Activated effector memory CD4-positive, alpha-beta T cell treated with Interleukin-2 at 50 U/mL for 16 hours (primary cell): ENCODE measurements at regions not wholly inside any gene's neighbourhood (a gene's known extent, or its start where the extent isn't known, plus 50 kb on each side); places are given as distances from the start of the nearest gene placed in this dataset.

Source experiments
- DNase-seq: peaks from one replicate; pipeline ENCODE4 v3.0.0-alpha.2; 2020

DNA sequence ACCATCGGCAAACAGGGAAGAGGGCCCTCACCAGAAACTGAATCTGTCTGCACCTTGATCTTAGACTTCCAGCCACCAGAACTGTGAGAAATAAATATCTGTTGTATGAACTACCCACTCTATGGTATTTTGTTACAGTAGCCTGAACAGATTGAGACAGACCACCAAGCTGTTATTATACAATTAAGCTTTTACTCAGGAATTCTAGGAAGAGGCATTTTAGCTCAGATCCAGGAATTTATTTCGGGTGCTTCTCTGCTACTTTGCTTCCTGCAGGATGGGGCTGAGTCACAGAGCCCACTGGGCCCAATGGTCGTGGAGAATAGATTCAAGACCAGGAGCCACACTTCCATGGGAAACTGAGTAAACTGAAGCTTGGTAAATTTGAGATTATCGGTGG, 145.5 kb upstream of the PFN2 start:
- DNase-seq = no peak

DNA sequence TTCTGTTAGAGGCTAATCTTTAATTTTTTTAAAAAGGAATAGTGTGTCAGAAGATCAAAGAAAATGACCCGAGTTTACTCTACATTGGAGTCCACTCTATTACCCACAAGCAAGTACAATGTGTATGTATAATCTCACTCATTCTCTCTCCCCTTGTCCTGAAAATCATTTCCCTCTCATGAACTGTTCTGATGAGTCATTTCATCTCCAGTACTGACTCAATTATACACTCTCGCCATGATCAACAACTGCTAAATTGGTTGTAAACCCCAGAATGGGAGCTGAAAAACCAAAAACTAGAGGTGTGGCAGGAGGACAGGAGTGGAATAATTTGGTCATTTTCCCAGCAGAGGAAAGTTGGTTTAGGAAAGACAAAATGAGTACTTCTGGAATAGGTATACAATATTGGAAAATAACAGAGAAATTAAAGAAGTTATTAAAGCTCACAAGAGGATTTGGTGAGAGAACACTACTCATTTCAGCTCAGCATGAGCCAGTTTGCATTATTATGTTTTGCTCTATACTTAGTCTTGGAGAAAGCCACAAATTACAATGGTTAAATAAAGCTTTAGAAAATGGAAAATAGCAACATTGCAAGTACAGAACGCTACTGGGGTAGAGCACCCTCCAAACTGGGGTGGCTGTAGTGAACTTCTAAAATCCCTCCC, 144.3 kb upstream of the PFN2 start:
- DNase-seq = no peak

DNA sequence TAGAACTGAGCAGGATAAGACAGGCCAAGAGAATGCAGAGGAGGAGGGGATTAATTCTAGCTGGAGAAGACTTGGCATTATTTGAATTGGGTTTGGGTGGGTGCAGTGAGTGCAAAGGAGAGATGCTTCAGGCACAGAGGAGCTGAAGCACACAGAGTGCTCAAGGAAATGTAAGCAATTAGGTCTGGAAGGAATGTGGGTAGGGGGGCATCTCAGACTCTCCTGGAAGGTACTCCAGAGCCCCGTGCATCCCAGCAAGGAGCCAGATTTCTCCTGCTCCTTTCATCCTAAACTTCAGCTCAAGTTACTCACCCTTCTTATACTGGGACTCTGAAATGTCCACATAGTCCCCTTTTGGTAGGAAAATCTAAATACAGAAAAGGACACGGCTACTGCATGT, 143.6 kb upstream of the PFN2 start:
- no peak for DNase-seq

DNA sequence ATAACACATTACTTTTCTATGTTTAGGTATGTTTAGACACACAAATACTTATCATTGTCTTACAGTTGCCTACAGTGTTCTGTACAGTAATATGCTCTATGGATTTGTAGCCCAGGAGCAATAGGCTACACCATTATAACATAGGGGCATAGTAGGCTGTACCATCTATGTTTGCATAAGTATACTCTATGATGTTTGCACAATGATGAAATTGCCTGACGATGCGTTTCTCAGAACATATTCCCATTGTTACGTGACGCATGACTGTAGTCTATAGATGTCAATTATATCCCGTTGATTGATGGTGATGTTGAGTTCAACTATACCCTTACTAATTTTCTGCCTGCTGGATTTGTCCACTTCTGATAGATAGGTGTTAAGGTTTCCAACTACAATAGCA, 139.4 kb upstream of the PFN2 start:
- DNase-seq = no peak

DNA sequence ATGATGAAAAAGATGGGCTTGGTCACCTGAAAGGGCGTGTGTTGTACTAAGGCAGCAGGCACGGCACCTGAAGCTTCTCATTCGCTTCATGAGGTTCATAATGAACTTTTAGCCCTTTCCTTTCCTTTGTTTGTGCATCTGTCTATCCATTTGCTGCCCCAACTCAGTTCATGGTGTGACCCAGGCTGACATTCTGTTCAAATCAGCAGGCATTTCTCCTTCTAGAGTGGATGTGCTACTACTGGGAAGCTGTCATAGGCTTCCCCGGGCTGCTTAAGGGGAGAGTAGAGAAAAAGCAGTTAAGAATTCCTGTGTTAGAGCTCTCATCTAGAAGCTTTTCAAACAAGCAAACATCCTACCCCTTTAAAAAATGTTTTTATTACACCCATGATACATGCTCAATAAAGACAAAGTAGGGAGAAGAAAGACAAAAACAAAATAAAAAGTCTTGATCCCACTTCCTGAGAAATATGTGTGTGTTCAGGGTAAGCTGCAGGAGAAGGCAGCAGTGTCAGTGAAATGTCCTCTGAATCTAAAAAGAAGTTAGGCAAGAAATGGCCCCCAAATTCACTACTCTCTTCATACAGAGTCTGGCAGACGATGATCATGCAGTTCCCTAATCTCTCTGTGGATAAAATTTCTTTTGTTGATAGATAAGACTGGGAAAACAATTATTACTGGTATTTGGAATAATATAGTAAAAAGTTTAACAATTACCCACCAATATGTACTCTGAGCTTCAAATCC, 136.9 kb upstream of the PFN2 start:
- no peak for DNase-seq

DNA sequence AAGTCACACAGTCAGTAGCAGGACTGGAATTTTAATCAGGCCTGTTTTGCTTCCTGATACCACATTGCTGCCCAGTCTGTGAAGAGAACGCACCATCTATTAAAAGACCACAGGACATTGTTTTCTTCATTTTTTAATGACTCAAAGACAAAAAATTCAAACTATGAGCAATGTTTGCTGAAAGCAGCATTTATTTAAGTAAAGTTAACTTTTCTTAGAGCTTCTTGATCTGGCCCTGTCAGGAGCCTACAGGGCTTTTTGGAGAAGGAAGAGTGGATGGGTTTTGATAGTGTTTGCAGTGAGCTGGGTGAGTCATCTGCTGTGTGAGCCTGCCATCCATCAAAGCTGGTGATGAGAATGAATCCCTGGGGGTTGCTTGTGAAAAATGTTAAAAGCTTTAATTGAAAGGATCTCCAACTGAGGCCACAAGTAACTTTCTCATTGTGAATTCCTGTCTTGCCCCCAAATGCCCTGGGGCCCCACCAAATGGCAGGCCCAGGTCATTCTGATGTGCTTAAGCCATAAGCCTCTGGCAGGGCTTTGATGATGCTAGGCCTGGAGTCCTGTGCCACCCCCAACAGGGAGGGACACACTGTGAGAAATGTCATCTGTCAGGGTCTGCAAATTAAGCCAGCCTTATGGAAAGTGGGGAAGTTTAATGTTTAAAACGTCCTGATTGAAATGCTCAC, 136.2 kb upstream of the PFN2 start:
- DNase-seq = no peak

DNA sequence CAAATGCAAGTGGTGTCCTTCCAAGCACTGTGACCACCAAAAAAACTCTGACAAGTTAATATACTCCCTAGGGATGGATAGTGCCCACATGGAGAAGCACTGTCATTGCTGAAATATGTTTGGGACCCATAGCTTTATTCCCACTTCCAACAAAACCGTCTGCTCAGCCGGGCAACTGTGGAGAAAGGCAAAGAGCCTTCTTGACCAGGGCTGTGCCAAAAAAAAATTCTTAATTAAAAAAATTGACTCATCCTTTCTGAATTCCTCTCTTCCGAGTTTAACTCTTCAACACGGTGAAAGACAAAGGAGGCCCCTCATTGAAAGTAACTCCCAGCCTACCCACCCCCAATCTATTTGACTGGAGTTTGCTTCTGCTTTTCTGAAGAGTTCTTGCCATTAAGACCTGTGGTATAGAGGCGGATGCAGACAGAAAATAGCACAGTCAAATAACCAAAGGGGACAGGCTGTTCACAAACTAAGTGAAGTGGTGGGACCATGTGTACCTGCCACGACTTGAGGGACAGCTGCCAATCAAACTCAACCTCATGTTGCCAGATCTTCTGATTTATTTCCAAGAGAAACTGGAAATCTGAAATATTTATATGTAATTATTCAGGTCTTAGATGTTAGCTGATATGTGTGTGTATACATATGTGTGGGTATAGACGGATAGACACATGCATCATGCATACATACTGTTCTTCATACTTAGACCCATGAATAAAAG, 135.4 kb upstream of the PFN2 start:
- DNase-seq = no peak

DNA sequence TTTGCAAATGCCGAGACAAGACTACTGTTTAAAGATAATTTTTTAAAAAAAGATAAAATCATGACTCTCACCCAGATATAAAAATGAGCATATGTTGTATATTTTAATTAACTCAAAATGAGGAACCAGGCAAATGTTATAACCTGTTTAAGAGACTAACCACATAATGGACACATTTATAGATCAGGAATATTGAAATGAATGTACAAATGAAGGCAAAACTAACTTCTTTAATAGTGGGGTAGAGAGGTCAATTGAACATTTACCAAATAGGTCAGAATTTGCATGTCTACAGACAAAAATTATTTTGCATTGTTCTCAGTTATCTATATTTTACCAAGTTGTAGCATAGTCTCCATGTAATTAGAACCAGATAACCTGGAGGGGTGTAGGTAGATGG, 134.3 kb upstream of the PFN2 start:
- no peak for DNase-seq

DNA sequence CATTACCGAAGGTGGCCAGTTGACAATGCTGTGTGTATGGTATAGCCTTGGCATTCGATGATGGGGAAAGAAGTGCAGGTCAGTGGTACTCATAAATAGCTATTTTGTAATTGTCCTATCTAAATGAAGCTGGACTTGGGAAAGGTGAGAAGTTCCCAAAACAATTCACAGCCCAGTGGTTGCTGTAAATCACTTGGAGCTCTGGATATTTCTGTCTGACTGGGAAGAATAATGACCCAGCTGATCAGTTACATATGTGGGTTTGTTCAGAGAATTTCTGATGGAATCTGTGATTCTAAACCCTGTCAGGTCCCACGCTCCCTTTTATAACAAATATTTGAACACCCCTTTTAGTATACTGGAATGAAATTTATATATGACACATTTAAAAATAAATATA, 133.9 kb upstream of the PFN2 start:
- no peak for DNase-seq

DNA sequence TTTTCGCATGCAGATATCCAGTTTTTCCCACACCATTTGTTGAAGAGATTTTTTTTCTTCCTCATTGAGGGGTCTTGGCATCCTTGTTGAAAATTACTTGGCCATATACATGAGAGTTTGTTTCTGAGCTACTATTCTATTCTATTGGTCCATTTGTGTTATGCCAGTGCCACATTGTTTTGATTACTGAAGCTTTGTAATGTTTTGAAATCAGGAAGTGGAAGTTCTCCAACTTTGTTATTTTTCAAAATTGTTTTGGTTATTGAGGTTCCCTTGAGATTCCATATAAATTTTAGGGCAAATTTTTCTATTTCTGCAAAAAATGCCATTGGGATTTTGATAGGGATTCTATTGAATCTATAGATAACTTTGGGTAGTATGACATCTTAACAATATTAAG, 130.3 kb upstream of the PFN2 start:
- DNase-seq = no peak

DNA sequence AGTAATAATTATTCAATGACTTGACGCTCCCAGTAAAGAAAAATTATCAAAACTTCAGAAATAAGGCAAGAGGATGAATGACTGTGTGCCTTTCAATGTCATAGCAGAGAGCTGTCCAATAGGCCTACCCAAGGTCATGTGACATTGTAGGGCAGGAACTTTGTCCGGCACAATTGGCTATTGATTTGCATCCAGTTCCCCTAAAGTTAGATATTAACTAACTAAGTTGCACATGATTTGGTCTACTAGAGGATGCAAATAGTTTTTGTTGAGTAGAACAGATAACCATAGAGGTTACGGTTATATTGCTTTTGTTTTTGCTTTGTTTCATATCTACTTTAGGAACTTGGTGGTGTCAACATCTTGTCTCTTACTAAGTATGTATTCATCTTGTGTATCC, 127.9 kb upstream of the PFN2 start:
- no peak for DNase-seq

DNA sequence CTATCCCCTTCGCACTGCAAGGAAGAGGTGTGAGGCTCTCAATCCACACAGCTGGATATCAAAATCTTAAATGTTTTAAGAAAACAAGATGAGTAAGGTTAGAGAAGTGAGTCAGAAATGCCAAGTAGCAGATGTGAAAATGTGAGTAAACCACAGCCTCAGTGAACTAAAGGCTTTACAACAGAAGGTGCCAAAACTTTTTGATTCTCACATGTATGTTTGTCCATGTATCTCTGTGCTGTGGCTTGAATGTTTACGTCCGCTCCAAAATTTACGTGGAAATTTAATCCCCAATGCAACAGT, 126.8 kb upstream of the PFN2 start:
- DNase-seq = no peak

DNA sequence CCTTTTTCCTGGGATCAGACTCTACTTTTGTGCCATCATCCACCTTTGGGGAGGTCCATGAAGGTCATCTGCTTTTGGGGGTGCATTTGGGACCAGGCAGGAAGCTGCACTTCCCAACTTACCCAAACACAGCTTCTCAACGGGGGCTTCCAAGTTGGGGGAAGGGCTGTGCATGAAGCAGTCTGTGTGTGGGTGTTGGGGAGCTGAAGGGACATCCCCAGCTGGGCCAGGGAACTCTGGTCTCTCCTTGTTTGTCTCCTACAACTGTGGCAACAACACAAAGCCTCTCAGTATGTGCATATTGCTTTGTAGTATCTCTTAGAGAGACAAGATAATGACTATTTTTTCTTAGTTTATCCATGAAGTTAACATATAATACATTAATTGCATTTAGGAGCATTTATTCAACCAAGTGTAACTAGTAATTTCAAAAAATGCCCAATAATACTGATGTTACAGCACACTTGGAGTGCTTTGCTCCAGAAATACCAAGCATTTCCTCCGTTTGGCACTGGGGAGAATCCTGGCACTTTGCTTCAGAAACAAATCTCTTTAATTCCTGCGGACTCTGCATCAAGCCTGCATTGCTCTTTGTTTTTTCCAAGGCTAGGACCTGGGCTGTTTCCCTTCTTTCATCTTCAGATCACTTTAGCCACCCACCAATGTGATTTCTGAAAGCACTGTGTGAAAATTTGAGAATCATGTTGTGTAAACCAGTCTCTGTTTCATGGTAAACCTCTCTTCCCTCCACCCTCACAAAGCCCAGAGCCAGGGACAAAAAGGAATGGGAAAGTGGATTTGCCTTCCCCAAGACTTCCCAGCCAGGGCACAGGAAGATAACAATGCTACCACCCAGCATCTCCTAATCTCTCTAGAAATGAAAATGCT, 126.2 kb upstream of the PFN2 start:
- no peak for DNase-seq

DNA sequence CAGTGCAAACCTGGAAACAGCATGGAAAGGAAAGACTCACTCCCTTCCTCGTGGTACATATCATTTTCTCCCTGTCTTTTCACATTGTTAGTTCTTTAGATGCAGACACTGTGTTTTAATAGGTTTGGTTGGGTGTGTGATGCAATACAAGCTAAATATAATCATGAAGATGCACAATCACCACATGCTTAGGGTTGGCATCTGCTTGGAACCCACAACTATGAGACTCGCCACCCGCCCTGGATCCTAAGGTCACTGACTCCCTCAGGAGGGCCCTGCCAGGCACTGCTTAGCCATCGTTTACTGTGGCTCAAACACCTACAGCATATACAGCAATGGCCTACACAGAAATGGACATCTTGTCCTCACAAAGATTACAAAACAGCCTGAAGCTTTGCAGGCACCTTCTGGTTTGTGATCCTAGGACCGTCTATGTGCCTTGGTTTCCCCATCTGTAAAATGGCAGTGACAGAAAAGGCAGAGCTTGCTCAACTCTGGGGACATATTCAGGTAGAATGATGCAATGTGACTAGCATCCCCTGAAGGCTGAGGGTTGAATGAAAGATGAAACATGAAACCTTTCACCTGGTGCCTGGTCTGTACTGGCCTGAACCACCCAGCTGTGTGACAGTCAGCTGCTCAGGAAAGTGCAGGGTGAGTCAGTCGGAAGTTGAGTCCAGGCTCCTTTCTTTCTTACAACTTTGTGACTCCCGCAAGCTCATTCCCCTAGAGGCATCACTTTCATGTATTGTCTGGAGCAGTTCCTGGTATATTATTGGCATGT, 123.6 kb upstream of the PFN2 start:
- DNase-seq = no peak

DNA sequence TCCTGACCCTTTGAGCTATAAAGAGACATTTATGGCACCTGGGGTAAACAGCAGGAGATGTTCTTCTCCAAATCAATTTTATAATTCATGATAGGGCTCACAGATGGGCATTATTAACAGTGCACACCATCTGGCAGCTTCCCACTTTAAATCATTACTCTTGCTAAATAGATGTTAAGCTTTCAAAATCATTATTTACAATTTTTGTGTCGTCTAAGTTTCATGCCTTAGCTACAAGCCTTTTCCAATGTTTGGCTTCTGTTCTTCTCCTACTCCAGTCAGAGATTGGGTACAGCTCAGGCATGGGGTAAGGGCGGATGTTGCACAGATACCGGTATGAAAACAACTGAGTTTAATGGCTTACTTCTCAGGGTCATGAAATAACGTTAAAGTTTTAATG, 120.9 kb upstream of the PFN2 start:
- no peak for DNase-seq

DNA sequence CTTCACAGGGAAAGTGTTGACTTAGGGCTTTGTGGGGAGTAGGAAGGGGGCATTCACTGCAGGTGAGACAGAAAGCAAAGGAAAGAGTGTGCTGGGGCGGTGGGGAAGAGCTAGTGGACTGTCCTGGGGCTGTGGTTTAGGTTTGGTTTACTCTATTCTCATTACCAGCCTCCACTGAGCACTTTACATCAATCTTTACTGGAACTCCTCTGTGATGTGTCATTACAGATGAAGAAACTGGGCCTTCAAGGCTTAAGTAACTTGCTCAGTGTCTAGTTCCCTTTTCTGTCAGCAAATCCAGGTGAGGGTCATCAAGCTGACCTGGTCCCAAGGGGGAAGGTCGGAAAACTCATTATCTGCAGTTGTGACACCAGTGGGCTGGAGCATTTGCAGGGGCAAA, 120.2 kb upstream of the PFN2 start:
- no peak for DNase-seq

DNA sequence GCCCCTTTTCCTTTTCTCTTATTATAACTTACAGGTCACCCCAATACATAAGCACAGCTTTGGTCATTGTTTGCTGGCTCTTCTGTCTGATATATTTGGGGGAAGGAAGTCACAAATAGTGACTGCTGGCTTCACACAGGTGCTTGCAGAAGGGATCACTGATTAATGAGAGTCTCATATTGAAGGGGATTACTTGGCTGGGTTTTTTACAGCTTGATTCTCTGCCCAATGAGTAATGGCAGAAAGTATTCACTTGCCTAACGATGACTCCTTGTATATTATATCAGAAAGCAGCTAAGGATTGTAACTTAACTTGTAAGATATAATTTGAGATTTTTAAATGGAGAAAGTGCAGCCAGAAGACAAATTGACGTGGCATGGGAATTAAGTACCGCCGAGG, 119.3 kb upstream of the PFN2 start:
- DNase-seq = no peak

DNA sequence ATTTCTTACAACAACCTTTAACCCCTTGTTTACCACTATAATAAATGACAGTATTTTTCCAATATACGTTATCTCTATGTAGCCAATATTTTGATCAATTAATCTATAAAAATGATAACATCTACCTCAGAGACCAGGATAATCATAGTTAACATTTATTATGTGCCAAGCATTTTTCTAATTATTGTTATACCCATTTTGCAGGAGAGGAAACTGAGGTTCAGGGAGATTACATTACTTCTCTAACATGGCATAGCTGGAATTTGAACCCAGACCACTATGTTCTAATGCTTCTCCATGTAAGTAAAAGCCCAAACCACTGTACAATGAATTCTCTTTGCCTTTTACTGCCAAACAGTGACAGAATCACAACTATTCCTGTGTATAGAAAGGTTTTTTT, 113.4 kb upstream of the PFN2 start:
- DNase-seq = no peak

DNA sequence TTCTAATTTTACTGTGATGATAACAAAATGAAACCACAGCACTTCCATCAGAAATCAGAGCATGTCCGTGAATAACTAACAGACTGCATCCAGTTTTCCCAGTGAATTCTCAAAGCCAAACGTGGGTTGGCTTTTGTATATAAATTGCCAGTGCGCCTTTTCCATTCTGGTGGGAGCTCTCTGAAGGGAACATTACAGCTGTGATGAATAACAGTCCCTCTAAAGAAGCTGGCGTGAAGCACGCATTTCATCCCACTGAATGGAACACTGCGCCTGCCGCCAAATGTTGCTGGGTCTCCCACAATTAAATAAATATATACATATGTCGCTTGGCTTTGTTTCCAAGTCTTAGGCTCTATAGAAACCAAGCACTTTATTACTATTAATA, 113.0 kb upstream of the PFN2 start:
- no peak for DNase-seq

DNA sequence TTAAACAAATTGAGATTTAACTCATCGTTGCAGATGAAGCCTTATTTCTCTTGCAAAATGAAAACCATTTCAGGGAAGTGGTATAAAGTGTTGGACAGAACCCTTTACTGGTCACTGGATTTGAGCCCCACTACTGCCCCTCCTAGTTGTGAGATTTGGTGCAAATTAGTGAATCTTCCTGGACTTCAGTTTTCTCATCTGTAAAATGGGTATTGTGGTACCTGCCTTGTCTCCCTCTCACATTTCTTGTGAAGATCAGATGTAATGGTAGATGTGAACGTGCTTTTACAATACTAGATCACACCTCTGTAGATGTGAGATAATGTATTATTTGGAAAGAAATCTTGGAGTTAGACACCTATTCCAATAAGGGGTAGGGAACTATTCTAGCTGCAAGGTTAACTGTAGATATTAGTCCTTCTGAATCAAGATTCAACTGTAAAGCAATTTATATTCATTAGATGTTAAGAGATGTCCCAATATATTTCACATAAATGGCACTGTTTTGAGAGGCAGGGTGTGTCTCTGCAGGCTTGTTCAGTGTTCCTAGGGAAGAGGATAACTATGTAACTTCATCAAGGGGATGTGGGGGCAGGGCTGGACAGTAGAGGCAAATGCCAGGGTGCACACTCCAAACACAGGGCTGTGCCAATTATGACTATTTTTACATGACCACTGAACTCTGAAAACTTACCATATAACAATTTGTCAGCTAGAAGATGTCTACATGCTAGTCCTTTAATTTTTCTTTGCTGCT, 112.4 kb upstream of the PFN2 start:
- DNase-seq = no peak

DNA sequence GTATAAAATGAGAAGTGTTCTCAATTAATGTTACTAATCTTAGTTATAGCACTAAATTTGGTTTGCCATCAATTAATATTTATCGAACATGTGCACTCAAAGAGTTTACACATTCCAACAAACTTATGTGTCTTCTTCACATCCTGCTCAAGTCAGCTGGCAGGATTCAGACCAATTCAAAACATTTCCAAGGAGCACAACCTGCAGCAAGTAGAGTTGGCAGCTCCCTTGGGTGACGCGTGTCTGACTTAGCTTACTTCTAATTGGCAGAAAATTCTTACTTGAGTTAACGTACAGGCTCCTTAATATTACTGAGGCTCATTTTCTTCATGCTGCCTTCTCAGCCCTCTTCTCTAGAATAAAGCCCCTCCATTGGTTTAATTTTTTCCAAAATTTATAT, 110.4 kb upstream of the PFN2 start:
- DNase-seq = no peak
